ENCODE measurements at regions not wholly inside any gene's neighbourhood (a gene's known extent, or its start where the extent isn't known, plus 50 kb on each side); places are given as distances from the start of the nearest gene placed in this dataset.

- no peak for FAIRE-seq
Measured at GRCh38 chr2:3040496-3041140, 337.0 kb downstream of the EIPR1 start.

More at GRCh38 chr2:3040496-3041140, 337.0 kb downstream of the EIPR1 start:
- DNase-seq (ENCODE audit: low read depth, low spot score): no peak
- H3K4me1 ChIP-seq (ENCODE audit: control insufficient read depth, insufficient read depth, low read length): no peaks in the 10 kb centered on the region; the same call in 1 of the 2 replicates
- no peak for TF ChIP-seq ZNF592 (IDR thresholded peaks at IDR 0.05)
- no peak for TF ChIP-seq SIN3A (IDR thresholded peaks at IDR 0.05; ENCODE audit: low read depth, low read length)
- no peak for TF ChIP-seq ESRRA (IDR thresholded peaks at IDR 0.05; ENCODE audit: low read length)
- no peaks in the 10 kb centered on the region; the same call in 2 of the 3 replicates for H3K9me3 ChIP-seq (replicated peaks; ENCODE audit: control insufficient read depth, insufficient read depth, low read length)
- no peak for ATAC-seq
- 46% methylated on average over 17 of the region's 17 CpGs for WGBS (ENCODE audit: insufficient coverage, insufficient replicate concordance, low lambda C conversion rate, missing lambda C conversion rate)
- H3K27ac ChIP-seq (ENCODE audit: control insufficient read depth, insufficient read depth): no peak overlapping the region
- ChIA-PET POLR2A (no interaction called here), CTCF (interaction anchor here (0.6 kb wide), 1 partner anchor 1072 kb away, joined by 3 read pairs; no protein-coding TSS in a partner anchor), RAD21 (ENCODE audit: unreplicated experiment) (no interaction called here), SMC1A (ENCODE audit: uncharacterized antibody, unreplicated experiment) (no interaction called here)
- no TSS peak for BruUV-seq (replicated peaks)
- H3K36me3 ChIP-seq (ENCODE audit: control insufficient read depth in 2 of 2, insufficient read depth in 2 of 2, low read length in 1 of 2): no peaks in the 10 kb centered on the region
- H3K27me3 ChIP-seq (replicated peaks in 1 of 2; ENCODE audit: control insufficient read depth in 2 of 2, insufficient read depth in 2 of 2, low read length in 1 of 2): no peaks in the 10 kb centered on the region
- H2AFZ ChIP-seq (ENCODE audit: control insufficient read depth, low read depth, low read length): no peak overlapping the region
- no peak overlapping the region for H3K4me3 ChIP-seq
- no peaks in the 10 kb centered on the region for H3K79me2 ChIP-seq (ENCODE audit: control insufficient read depth, insufficient read depth, low read length)
- intact Hi-C loops (cut with micrococcal nuclease; ENCODE audit: unreplicated experiment) (no loop called here), in situ Hi-C loops (cut with MboI) (no loop called here)
- H4K20me1 ChIP-seq (ENCODE audit: control insufficient read depth, insufficient read depth): no peaks in the 10 kb centered on the region
- no peak overlapping the region for H3K9ac ChIP-seq (ENCODE audit: control insufficient read depth, insufficient read depth, low read length)
- H3K4me2 ChIP-seq (ENCODE audit: control insufficient read depth, insufficient read depth): no peak overlapping the region

Measured in GM12878 (cell line).